ENCODE measurements at regions not wholly inside any gene's neighbourhood (a gene's known extent, or its start where the extent isn't known, plus 50 kb on each side); places are given as distances from the start of the nearest gene placed in this dataset.

DNA sequence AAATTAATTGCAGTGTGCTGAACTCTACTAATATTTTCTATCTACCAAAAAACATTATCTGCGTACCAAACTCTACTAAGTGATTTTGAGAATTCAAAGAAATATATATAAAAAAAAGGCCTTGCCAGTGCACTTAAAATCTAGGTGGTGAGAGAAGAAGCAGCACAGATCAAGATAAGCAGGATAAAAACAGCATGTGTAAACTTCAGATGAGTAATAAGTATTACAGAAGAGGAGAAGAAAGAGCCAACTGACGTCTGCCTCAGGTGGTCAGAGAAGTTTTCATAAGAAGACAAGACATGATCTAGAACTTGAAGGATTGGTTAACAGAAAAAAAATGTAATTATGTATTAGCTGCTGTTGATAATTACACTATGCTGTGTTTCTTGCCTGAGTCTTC, 166.4 kb downstream of the DUSP6 start:
- H3K4me1 ChIP-seq, result no peaks in the 10 kb centered on the region
- ChIA-PET CTCF (no interaction called here), POLR2A (no interaction called here)
- Mint-ChIP-seq H3K4me3 (ENCODE audit: unreplicated experiment) (no peak overlapping the region), H3K27me3 (ENCODE audit: insufficient read depth, unreplicated experiment) (no peaks in the 10 kb centered on the region), H3K9me3 (ENCODE audit: unreplicated experiment) (peaks cover 20% of the 10 kb centered on the region), H3K36me3 (ENCODE audit: insufficient read depth, unreplicated experiment) (no peaks in the 10 kb centered on the region), H3K4me1 (ENCODE audit: low read depth, unreplicated experiment) (no peaks in the 10 kb centered on the region), H3K27ac (ENCODE audit: unreplicated experiment) (no peak overlapping the region)
- DNase-seq, result no peak
- no peaks in the 10 kb centered on the region for H3K27me3 ChIP-seq (replicated peaks; ENCODE audit: control insufficient read depth, insufficient read depth, low read length)
- peaks cover 13% of the 10 kb centered on the region for H3K9me3 ChIP-seq
- TF ChIP-seq CTCF (IDR thresholded peaks at IDR 0.05; ENCODE audit: insufficient read depth in 1 of 2, low read depth in 1 of 2, low read length in 1 of 2, severe bottlenecking in 1 of 2, unreplicated experiment in 1 of 2), result no peak
- no peak overlapping the region for H3K4me3 ChIP-seq (ENCODE audit: low read depth, low read length)
- intact Hi-C loops (cut with micrococcal nuclease; ENCODE audit: unreplicated experiment), result no loop called here
- H3K36me3 ChIP-seq (ENCODE audit: control insufficient read depth, insufficient read depth, low read length), result no peaks in the 10 kb centered on the region
- BruUV-seq (replicated peaks), result no TSS peak

DNA sequence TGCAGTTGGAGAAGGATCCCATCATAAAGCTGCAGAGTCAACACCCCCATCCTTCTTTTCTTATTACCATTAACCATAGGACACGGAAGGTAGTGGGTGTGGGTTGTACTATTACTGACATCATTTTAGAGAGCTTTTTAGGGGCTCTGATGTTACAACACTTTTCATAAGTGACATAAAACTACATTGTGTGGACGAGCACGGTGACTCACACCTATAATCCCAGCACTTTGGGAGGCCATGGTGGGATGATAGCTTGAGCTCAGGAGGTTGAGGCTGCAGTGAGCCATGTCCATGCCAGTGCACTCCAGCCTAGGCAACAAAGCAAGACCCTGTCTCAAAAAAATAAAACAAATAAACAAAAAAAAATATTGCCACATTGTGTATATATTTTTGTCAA, 167.1 kb downstream of the DUSP6 start:
- Histone ChIP-seq H3K4me3 (ENCODE audit: low read depth, low read length) (no peak overlapping the region), H3K36me3 (ENCODE audit: control insufficient read depth, insufficient read depth, low read length) (no peaks in the 10 kb centered on the region), H3K4me1 (no peaks in the 10 kb centered on the region), H3K9me3 (peaks cover 13% of the 10 kb centered on the region), H3K27me3 (replicated peaks; ENCODE audit: control insufficient read depth, insufficient read depth, low read length) (no peaks in the 10 kb centered on the region)
- Mint-ChIP-seq H3K9me3 (ENCODE audit: unreplicated experiment) (peaks cover 20% of the 10 kb centered on the region), H3K27me3 (ENCODE audit: insufficient read depth, unreplicated experiment) (no peaks in the 10 kb centered on the region), H3K36me3 (ENCODE audit: insufficient read depth, unreplicated experiment) (no peaks in the 10 kb centered on the region), H3K4me3 (ENCODE audit: unreplicated experiment) (no peak overlapping the region), H3K27ac (ENCODE audit: unreplicated experiment) (no peak overlapping the region), H3K4me1 (ENCODE audit: low read depth, unreplicated experiment) (no peaks in the 10 kb centered on the region)
- POLR2A ChIA-PET, result no interaction called here
- CTCF ChIA-PET, result no interaction called here
- TF ChIP-seq CTCF (IDR thresholded peaks at IDR 0.05; ENCODE audit: insufficient read depth in 1 of 2, low read depth in 1 of 2, low read length in 1 of 2, severe bottlenecking in 1 of 2, unreplicated experiment in 1 of 2), result no peak
- intact Hi-C loops (cut with micrococcal nuclease; ENCODE audit: unreplicated experiment), result no loop called here
- no peak for DNase-seq
- BruUV-seq (replicated peaks), result no TSS peak

DNA sequence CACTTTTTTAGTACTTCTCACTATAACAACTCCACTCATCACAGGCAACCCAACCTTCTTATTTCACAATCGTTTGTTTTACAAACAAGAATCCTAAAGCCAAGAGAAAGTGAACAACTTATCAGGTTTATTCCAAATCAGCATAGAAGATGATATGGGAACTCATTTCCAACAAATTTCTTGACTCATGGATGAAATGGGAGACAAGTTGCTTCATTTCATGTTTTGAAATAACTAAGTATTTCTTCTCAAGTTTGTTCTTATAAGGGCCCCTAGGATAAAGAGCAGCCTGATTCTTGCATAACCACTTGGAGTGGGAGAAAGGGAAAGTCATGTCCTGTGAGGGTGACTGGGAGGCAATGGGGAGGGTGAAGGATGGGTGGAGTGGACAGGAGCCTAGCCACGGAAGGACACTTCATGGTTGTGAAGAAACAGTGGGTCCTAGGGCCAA, 168.3 kb downstream of the DUSP6 start:
- Mint-ChIP-seq H3K4me3 (ENCODE audit: unreplicated experiment) (no peak overlapping the region), H3K9me3 (ENCODE audit: unreplicated experiment) (peaks cover 17% of the 10 kb centered on the region), H3K27me3 (ENCODE audit: insufficient read depth, unreplicated experiment) (no peaks in the 10 kb centered on the region), H3K27ac (ENCODE audit: unreplicated experiment) (no peak overlapping the region), H3K4me1 (ENCODE audit: low read depth, unreplicated experiment) (no peaks in the 10 kb centered on the region), H3K36me3 (ENCODE audit: insufficient read depth, unreplicated experiment) (no peaks in the 10 kb centered on the region)
- intact Hi-C loops (cut with micrococcal nuclease; ENCODE audit: unreplicated experiment), result no loop called here
- BruUV-seq (replicated peaks), result no TSS peak
- no peak for TF ChIP-seq CTCF (IDR thresholded peaks at IDR 0.05; ENCODE audit: insufficient read depth in 1 of 2, low read depth in 1 of 2, low read length in 1 of 2, severe bottlenecking in 1 of 2, unreplicated experiment in 1 of 2)
- Histone ChIP-seq H3K36me3 (ENCODE audit: control insufficient read depth, insufficient read depth, low read length) (no peaks in the 10 kb centered on the region), H3K4me1 (no peaks in the 10 kb centered on the region; the same call in 1 of the 2 replicates), H3K27me3 (replicated peaks; ENCODE audit: control insufficient read depth, insufficient read depth, low read length) (no peaks in the 10 kb centered on the region), H3K9me3 (peaks cover 1% of the 10 kb centered on the region; the same call in 1 of the 2 replicates), H3K4me3 (ENCODE audit: low read depth, low read length) (no peak overlapping the region)
- ChIA-PET POLR2A (no interaction called here), CTCF (no interaction called here)
- no peak for DNase-seq

All from Caco-2 (cell line).